IMR-90 (cell line): ENCODE measurements at regions not wholly inside any gene's neighbourhood (a gene's known extent, or its start where the extent isn't known, plus 50 kb on each side); places are given as distances from the start of the nearest gene placed in this dataset.

Experiments used
- BHLHE40 ChIP-seq: fragments of 150-350 bp; IDR thresholded peaks from 2 replicates; pipeline ENCODE4 v1.6.1; 2016; ENCODE audit warnings: mild to moderate bottlenecking, low read depth, low read length
- CEBPB ChIP-seq: IDR thresholded peaks from 2 replicates; pipeline ENCODE4 v1.6.1; 2012; ENCODE audit warnings: low read depth, low read length, improper control_type of control experiment
- FOS ChIP-seq: fragments of 150-350 bp; IDR thresholded peaks from 2 replicates; pipeline ENCODE4 v1.6.1; 2016; ENCODE audit warnings: low read depth, low read length
- MAFK ChIP-seq: IDR thresholded peaks from 2 replicates; pipeline ENCODE4 v1.6.1; 2012; ENCODE audit warnings: low read depth, low read length, improper control_type of control experiment
- MAZ ChIP-seq: IDR thresholded peaks from 2 replicates; pipeline ENCODE4 v1.6.1; 2012; ENCODE audit warnings: low read depth, mild to moderate bottlenecking, low read length, improper control_type of control experiment, moderate library complexity, borderline replicate concordance
- MXI1 ChIP-seq: IDR thresholded peaks from 2 replicates; pipeline ENCODE4 v1.6.1; 2012; ENCODE audit warnings: low read depth, mild to moderate bottlenecking, low read length, moderate library complexity, borderline replicate concordance
- NFE2L2 ChIP-seq: fragments of 150-350 bp; IDR thresholded peaks from 2 replicates; pipeline ENCODE4 v1.6.1; 2016; ENCODE audit warnings: low read depth, mild to moderate bottlenecking, low read length
- POLR2A ChIP-seq: IDR thresholded peaks from 2 replicates; pipeline ENCODE4 v1.6.1; 2012; ENCODE audit warnings: mild to moderate bottlenecking, low read depth, low read length
- TF ChIP-seq, protein P1 (sequence below): conservative IDR thresholded peaks from 2 replicates; pipeline ENCODE4 v1.5.1; 2012; ENCODE audit warnings: mild to moderate bottlenecking, low read depth, low read length, improper control_type of control experiment
- TF ChIP-seq, protein P2 (sequence below): fragments of 150-350 bp; IDR thresholded peaks from 2 replicates; pipeline ENCODE4 v1.6.1; 2016; ENCODE audit warnings: low read depth, mild to moderate bottlenecking, low read length, moderate library complexity, borderline replicate concordance

DNA sequence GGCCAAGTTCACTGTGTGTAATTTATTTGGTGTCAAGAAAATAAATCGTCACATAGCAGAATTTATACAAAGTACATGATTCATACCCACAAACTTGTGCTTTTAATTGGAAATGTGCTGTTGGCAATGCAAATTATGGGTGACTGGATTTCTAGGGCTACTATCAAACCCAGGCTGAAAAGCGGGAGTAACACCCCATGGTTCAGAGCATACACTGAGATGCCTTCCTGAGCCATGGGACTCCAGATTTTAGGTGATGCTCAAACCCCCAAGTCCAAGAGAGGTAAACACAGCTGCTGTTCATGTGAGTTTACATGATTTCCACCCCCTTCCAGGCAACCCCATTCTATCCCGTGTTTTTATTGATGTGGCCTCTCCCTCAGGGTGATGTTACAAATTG lies 565.9 kb upstream of the ID2 start:
- TF ChIP-seq POLR2A: no peak
- no peak for TF ChIP-seq CEBPB
- TF ChIP-seq, protein P1, sequence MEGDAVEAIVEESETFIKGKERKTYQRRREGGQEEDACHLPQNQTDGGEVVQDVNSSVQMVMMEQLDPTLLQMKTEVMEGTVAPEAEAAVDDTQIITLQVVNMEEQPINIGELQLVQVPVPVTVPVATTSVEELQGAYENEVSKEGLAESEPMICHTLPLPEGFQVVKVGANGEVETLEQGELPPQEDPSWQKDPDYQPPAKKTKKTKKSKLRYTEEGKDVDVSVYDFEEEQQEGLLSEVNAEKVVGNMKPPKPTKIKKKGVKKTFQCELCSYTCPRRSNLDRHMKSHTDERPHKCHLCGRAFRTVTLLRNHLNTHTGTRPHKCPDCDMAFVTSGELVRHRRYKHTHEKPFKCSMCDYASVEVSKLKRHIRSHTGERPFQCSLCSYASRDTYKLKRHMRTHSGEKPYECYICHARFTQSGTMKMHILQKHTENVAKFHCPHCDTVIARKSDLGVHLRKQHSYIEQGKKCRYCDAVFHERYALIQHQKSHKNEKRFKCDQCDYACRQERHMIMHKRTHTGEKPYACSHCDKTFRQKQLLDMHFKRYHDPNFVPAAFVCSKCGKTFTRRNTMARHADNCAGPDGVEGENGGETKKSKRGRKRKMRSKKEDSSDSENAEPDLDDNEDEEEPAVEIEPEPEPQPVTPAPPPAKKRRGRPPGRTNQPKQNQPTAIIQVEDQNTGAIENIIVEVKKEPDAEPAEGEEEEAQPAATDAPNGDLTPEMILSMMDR: no peak
- TF ChIP-seq BHLHE40: no peak
- no peak for TF ChIP-seq MXI1
- TF ChIP-seq FOS: no peak
- TF ChIP-seq MAFK: no peak
- TF ChIP-seq NFE2L2: no peak
- TF ChIP-seq MAZ: no peak
- TF ChIP-seq, protein P2, sequence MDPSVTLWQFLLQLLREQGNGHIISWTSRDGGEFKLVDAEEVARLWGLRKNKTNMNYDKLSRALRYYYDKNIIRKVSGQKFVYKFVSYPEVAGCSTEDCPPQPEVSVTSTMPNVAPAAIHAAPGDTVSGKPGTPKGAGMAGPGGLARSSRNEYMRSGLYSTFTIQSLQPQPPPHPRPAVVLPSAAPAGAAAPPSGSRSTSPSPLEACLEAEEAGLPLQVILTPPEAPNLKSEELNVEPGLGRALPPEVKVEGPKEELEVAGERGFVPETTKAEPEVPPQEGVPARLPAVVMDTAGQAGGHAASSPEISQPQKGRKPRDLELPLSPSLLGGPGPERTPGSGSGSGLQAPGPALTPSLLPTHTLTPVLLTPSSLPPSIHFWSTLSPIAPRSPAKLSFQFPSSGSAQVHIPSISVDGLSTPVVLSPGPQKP: no peak
